HG03571 (cell line): ENCODE measurements at regions not wholly inside any gene's neighbourhood (a gene's known extent, or its start where the extent isn't known, plus 50 kb on each side); places are given as distances from the start of the nearest gene placed in this dataset.
"Not testable (repeated sequence)": the region's sequence is repeated elsewhere in the genome, so short reads cannot be mapped to it uniquely, and the experiment has no call there.

Experiments used
- ATAC-seq: cut with Tn5 transposase; IDR thresholded peaks from one replicate; pipeline ENCODE4 v1.9.1; 2021; ENCODE audit not compliant: unreplicated experiment

- ATAC-seq: not testable (repeated sequence)
Observed at GRCh38 chrY:7320171-7320570, 408.6 kb upstream of the AMELY start.

GRCh38 chrY:7318122-7318521 is 406.6 kb upstream of the AMELY start:
- no peak for ATAC-seq

GRCh38 chrY:7317571-7317970 is 406.0 kb upstream of the AMELY start:
- ATAC-seq: no peak

- no peak for ATAC-seq
Observed at GRCh38 chrY:7310482-7311269, 399.1 kb upstream of the AMELY start.

GRCh38 chrY:7308816-7309215 is 397.3 kb upstream of the AMELY start:
- ATAC-seq: no peak

- ATAC-seq: no peak
Observed at GRCh38 chrY:7302306-7302705, 390.8 kb upstream of the AMELY start.

- ATAC-seq: no peak
Observed at GRCh38 chrY:7299960-7300359, 388.4 kb upstream of the AMELY start.

- no peak for ATAC-seq
Observed at GRCh38 chrY:7292113-7292512, 380.6 kb upstream of the AMELY start.

GRCh38 chrY:7289889-7290833 is 378.6 kb upstream of the AMELY start:
- peak; percentile 64 for ATAC-seq

GRCh38 chrY:7288611-7289010 is 377.1 kb upstream of the AMELY start:
- no peak for ATAC-seq

GRCh38 chrY:7287963-7288362 is 376.4 kb upstream of the AMELY start:
- ATAC-seq: not testable (repeated sequence)

- ATAC-seq: no peak
Observed at GRCh38 chrY:7285388-7285787, 373.8 kb upstream of the AMELY start.

GRCh38 chrY:7283001-7283400 is 371.4 kb upstream of the AMELY start:
- no peak for ATAC-seq

GRCh38 chrY:7280151-7280740 is 368.7 kb upstream of the AMELY start:
- not testable (repeated sequence) for ATAC-seq

- ATAC-seq: no peak
Observed at GRCh38 chrY:7275751-7276150, 364.2 kb upstream of the AMELY start.

GRCh38 chrY:7275014-7275413 is 363.5 kb upstream of the AMELY start:
- no peak for ATAC-seq

- peak; percentile 16 for ATAC-seq
Observed at GRCh38 chrY:7274369-7274913, 362.9 kb upstream of the AMELY start.

- ATAC-seq: peak; percentile 77
Observed at GRCh38 chrY:7273587-7274203, 362.1 kb upstream of the AMELY start.

GRCh38 chrY:7272556-7273195 is 361.1 kb upstream of the AMELY start:
- ATAC-seq: no peak

- no peak for ATAC-seq
Observed at GRCh38 chrY:7263773-7264172, 352.2 kb upstream of the AMELY start.
